Kidney epithelial cell (primary cell): ENCODE measurements at regions not wholly inside any gene's neighbourhood (a gene's known extent, or its start where the extent isn't known, plus 50 kb on each side); places are given as distances from the start of the nearest gene placed in this dataset.

Experiments
- DNase-seq: peaks from one replicate; pipeline ENCODE4 v3.0.0-alpha.2; 2010; ENCODE audit warnings: low read depth
- H3K27me3 ChIP-seq: 2 replicates; pipeline ENCODE4 v1.6.0; 2011; ENCODE audit warnings: low read length; ENCODE audit not compliant: control insufficient read depth, insufficient read depth
- H3K36me3 ChIP-seq: 2 replicates; pipeline ENCODE4 v1.5.1; 2011; ENCODE audit warnings: low read length; ENCODE audit not compliant: control insufficient read depth, insufficient read depth
- H3K4me3 ChIP-seq: 2 replicates; pipeline ENCODE4 v1.5.1; 2011; ENCODE audit warnings: low read depth, mild to moderate bottlenecking, control low read depth, low read length
- TF ChIP-seq, protein P1 (sequence below): IDR thresholded peaks from 2 replicates; pipeline ENCODE4 v1.5.1; 2011; ENCODE audit warnings: mild to moderate bottlenecking, moderate library complexity, low read length, control low read depth, inconsistent platforms; ENCODE audit not compliant: insufficient read depth, poor library complexity, severe bottlenecking

DNA sequence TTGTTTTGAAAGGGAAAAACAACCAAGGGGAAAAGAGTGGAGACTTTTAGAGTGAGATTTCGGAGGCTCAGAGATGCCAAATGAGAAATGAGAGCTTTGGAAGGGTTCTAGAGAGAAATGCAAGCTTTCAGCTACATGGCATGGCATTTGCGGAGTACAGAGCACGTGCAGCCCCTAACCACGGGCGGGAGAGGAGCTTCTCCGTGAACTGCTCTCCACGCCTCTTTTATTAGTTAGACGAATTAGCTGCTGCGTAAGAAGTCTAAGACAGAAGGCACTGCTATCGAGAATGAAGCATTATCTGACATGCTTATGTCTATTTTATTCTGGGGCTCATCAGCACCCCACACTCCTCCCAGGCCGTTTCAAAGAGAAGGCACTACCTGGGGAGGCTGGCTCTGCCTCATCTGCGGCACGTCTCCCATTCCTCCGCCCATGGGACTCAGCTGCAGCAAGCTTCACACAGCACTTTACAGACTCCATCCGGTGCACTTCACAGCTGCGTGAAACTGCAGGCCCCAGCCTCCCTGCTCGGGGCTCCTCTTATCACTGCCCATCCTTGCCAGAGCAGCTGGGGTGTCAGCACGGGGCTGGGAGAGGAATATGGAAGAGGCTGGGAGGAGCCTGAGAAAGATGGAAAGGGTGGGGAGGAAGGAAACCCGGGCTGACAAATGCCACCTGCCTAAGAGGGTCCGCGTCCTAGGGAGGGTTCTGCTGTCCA, 207.3 kb upstream of the APCDD1 start:
- TF ChIP-seq, protein P1, sequence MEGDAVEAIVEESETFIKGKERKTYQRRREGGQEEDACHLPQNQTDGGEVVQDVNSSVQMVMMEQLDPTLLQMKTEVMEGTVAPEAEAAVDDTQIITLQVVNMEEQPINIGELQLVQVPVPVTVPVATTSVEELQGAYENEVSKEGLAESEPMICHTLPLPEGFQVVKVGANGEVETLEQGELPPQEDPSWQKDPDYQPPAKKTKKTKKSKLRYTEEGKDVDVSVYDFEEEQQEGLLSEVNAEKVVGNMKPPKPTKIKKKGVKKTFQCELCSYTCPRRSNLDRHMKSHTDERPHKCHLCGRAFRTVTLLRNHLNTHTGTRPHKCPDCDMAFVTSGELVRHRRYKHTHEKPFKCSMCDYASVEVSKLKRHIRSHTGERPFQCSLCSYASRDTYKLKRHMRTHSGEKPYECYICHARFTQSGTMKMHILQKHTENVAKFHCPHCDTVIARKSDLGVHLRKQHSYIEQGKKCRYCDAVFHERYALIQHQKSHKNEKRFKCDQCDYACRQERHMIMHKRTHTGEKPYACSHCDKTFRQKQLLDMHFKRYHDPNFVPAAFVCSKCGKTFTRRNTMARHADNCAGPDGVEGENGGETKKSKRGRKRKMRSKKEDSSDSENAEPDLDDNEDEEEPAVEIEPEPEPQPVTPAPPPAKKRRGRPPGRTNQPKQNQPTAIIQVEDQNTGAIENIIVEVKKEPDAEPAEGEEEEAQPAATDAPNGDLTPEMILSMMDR, result no peak

DNA sequence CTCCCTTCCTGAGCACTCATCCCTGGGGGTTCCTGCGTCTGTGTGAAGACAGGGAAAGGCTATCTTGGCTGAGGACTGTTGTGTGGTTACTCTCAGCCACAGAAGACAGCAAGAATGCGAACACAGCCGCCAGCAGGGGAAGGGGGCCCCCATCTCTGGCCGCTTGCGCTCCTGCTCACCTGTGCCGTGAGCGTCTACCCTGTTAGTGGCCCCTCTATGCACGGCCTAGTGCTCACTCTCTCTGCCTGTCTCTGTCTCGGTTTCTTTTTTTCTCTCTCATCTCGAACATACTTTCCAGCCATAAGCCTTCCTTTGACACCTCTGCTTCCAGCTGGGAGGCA, 206.7 kb upstream of the APCDD1 start:
- TF ChIP-seq, protein P1, result no peak

More for the DNA sequence above, 207.3 kb upstream of the APCDD1 start:
- no peak for DNase-seq
- Histone ChIP-seq H3K27me3 (peaks cover 2% of the 10 kb centered on the region), H3K36me3 (no peaks in the 10 kb centered on the region), H3K4me3 (no peak overlapping the region)

DNA sequence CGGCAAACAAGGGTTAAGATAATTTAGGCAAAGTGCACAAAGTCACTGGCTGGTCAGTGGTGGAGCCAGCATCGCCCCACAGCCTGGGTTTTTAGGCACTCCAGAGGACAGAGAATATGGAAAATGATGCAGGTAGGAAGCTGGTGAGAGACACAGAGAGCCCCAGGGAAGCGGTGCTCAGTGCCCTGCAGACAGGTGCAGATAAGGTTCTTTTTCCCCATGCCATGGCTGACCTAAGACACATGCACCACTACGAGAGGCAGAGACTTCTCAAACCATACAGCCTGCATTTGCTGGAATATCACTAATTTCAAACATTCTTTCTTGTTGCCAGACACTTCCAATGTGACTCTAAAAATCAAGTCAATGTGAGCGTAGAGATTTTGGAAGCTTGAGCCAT, 205.7 kb upstream of the APCDD1 start:
- Histone ChIP-seq H3K36me3 (no peaks in the 10 kb centered on the region), H3K4me3 (no peak overlapping the region), H3K27me3 (peaks cover 2% of the 10 kb centered on the region)
- DNase-seq, result no peak
- TF ChIP-seq, protein P1, result no peak

More for the DNA sequence above, 206.7 kb upstream of the APCDD1 start:
- no peak for DNase-seq
- no peaks in the 10 kb centered on the region for H3K36me3 ChIP-seq
- H3K4me3 ChIP-seq, result no peak overlapping the region
- peaks cover 2% of the 10 kb centered on the region for H3K27me3 ChIP-seq

DNA sequence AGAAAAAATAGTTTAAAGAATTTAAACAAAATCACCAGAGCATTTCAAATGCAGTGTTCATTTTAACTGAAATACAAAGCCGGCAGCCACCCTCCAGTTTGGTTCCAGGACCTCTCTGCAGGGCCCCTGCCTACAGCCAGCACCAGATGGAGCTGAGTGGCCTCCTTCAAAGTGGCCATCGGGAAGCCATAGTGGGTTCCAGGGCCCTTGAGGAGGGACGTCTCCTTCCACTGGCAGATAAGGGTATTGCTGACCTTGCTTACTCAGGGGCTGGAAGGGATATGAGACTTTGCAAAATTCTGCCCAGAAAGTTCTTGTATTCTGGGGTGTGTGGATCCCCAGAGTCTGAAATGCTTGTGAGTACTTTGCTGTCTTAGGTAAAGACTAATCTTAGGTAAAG, 205.2 kb upstream of the APCDD1 start:
- TF ChIP-seq, protein P1, result no peak
- DNase-seq, result no peak
- Histone ChIP-seq H3K27me3 (peaks cover 2% of the 10 kb centered on the region), H3K36me3 (no peaks in the 10 kb centered on the region), H3K4me3 (no peak overlapping the region)

DNA sequence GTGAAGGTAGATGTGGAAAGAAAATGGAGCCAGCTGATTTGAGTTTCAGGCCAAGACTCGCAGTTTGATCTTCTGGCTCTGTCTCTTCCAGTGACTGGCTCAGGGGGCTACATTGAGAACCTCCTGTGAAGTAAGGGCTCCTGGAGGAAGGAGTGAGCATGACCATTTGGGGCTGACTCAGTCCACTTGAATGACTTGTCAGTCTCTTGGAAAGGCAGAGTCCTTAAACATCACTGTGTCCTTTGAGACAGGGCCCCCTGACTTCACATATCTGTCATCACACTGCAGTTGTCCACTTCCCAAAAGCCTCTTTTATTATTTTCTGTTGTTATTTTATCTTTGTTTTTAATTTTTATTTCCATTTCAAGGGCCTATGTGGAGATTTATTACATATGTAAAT, 204.6 kb upstream of the APCDD1 start:
- no peaks in the 10 kb centered on the region for H3K36me3 ChIP-seq
- DNase-seq, result no peak

More for the DNA sequence above, 204.6 kb upstream of the APCDD1 start:
- Histone ChIP-seq H3K4me3 (no peak overlapping the region), H3K27me3 (peaks cover 2% of the 10 kb centered on the region)
- TF ChIP-seq, protein P1, result no peak
